H1 (cell line): ENCODE measurements at regions not wholly inside any gene's neighbourhood (a gene's known extent, or its start where the extent isn't known, plus 50 kb on each side); places are given as distances from the start of the nearest gene placed in this dataset.

ENCODE experiments used
- CTCF ChIA-PET: fragments of 300-600 bp; sonication (Branson Sonifier 250); formaldehyde crosslinking; loops from one replicate; lab custom pipeline; 2021; ENCODE audit not compliant: partially characterized antibody; lab: Charles Lee
- POLR2A ChIA-PET: fragments of 300-600 bp; sonication (Branson Sonifier 250); formaldehyde crosslinking; loops from one replicate; lab custom pipeline; 2021; ENCODE audit warnings: inconsistent platforms; ENCODE audit not compliant: partially characterized antibody; lab: Charles Lee
- DNase-seq, 2 experiments: peaks; one replicate each; pipeline versions ENCODE4 v3.0.0 to v3.0.0-alpha.2; 2010 to 2022; ENCODE audit warnings: low spot score in 2 of 2, low read depth in 1 of 2, mixed read lengths in 1 of 2
- FAIRE-seq: peaks from 2 replicates; lab custom pipeline; 2011; peaks lifted over from hg19 to GRCh38; lab: Jason Lieb, UNC
- H2AFZ ChIP-seq: 2 replicates; pipeline ENCODE4 v1.8.1; 2012; ENCODE audit warnings: low read length, inconsistent platforms
- H2AK5ac ChIP-seq: 2 replicates; pipeline ENCODE4 v1.6.1; 2013; ENCODE audit warnings: low read depth, low read length
- H2BK120ac ChIP-seq: replicated peaks from 2 replicates; pipeline ENCODE3; 2013; ENCODE audit warnings: low read depth, low read length, inconsistent platforms
- H2BK12ac ChIP-seq: 2 replicates; pipeline ENCODE4 v1.6.1; 2013; ENCODE audit warnings: low read depth, low read length
- H2BK15ac ChIP-seq: 2 replicates; pipeline ENCODE4 v1.6.1; 2013; ENCODE audit warnings: low read length
- H2BK20ac ChIP-seq: 2 replicates; pipeline ENCODE4 v1.6.1; 2013; ENCODE audit warnings: low read length
- H2BK5ac ChIP-seq: 2 replicates; pipeline ENCODE4 v1.6.1; 2013; ENCODE audit warnings: low read depth, low read length
- H3K14ac ChIP-seq: 2 replicates; pipeline ENCODE4 v1.6.1; 2013; ENCODE audit warnings: inconsistent platforms; ENCODE audit not compliant: insufficient read length
- H3K18ac ChIP-seq: 2 replicates; pipeline ENCODE4 v1.6.1; 2013; ENCODE audit warnings: low read length; ENCODE audit errors: extremely low read depth
- H3K23ac ChIP-seq: 2 replicates; pipeline ENCODE4 v1.6.1; 2013; ENCODE audit warnings: inconsistent platforms; ENCODE audit not compliant: insufficient read length
- H3K23me2 ChIP-seq: 2 replicates; pipeline ENCODE4 v1.6.1; 2013; ENCODE audit warnings: low read depth, low read length
- H3K27ac ChIP-seq: 2 replicates; pipeline ENCODE4 v1.6.1; 2011; ENCODE audit warnings: low read depth, low read length, inconsistent platforms
- H3K27me3 ChIP-seq, 4 experiments: replicated peaks in 1 of 4; 1 replicate in 1 of 4; 2 replicates in 3 of 4; pipeline versions ENCODE4 v1.6.1 to v1.8.1; 2011 to 2013; ENCODE audit warnings: low read length in 3 of 4, mild to moderate bottlenecking in 3 of 4, inconsistent platforms in 2 of 4, mixed read lengths in 2 of 4, moderate library complexity in 1 of 4; ENCODE audit not compliant: control insufficient read depth in 3 of 4, insufficient read depth in 3 of 4; ENCODE audit errors: extremely low read depth in 1 of 4
- H3K36me3 ChIP-seq, 4 experiments: 2 replicates each; pipeline versions ENCODE4 v1.6.1 to v1.8.1; 2011 to 2013; ENCODE audit warnings: mild to moderate bottlenecking in 4 of 4, low read length in 3 of 4, moderate library complexity in 2 of 4, control low read depth in 1 of 4, inconsistent platforms in 1 of 4; ENCODE audit not compliant: insufficient read depth in 4 of 4, control insufficient read depth in 2 of 4
- H3K4ac ChIP-seq: replicated peaks from 2 replicates; pipeline ENCODE3; 2013; ENCODE audit warnings: low read length, low read depth, mixed read lengths, inconsistent platforms; ENCODE audit not compliant: insufficient read length
- H3K4me1 ChIP-seq, 4 experiments: replicated peaks in 1 of 4; 1 replicate in 1 of 4; 2 replicates in 3 of 4; pipeline versions ENCODE4 v1.6.1 to v1.8.1; 2011 to 2013; ENCODE audit warnings: low read length in 3 of 4, inconsistent platforms in 2 of 4, mixed read lengths in 1 of 4; ENCODE audit not compliant: insufficient read depth in 4 of 4, control insufficient read depth in 3 of 4
- H3K4me2 ChIP-seq, 2 experiments: 2 replicates each; pipeline versions ENCODE4 v1.6.1 to v1.8.1; 2011 to 2013; ENCODE audit warnings: low read depth in 2 of 2, low read length in 2 of 2, control low read depth in 1 of 2, inconsistent platforms in 1 of 2, mild to moderate bottlenecking in 1 of 2; ENCODE audit not compliant: insufficient read depth in 1 of 2
- H3K4me3 ChIP-seq, 4 experiments: fragments of 200-600, 300-600 bp in 1 of 4; sonication (generic), shearing (Covaris generic), sonication (Bioruptor Twin) in 1 of 4; 2 replicates each; pipeline versions ENCODE4 v1.5.1 to v1.8.1; 2011 to 2016; ENCODE audit warnings: low read length in 4 of 4, low read depth in 3 of 4, control low read depth in 2 of 4, inconsistent platforms in 2 of 4, mild to moderate bottlenecking in 2 of 4, mixed read lengths in 1 of 4, moderate library complexity in 1 of 4; ENCODE audit not compliant: insufficient read depth in 2 of 4; ENCODE audit errors: extremely low read depth in 1 of 4
- H3K56ac ChIP-seq: replicated peaks from 2 replicates; pipeline ENCODE3; 2013; ENCODE audit warnings: low read depth, mild to moderate bottlenecking, mixed read lengths, low read length, inconsistent platforms; ENCODE audit not compliant: insufficient read length
- H3K79me1 ChIP-seq: 2 replicates; pipeline ENCODE4 v1.6.1; 2013; ENCODE audit warnings: low read depth, low read length, control low read depth
- H3K79me2 ChIP-seq, 2 experiments: 2 replicates each; pipeline versions ENCODE4 v1.6.1 to v1.8.1; 2012 to 2013; ENCODE audit warnings: low read length in 2 of 2, mild to moderate bottlenecking in 2 of 2, inconsistent platforms in 1 of 2; ENCODE audit not compliant: insufficient read depth in 2 of 2, control insufficient read depth in 1 of 2
- H3K9ac ChIP-seq, 4 experiments: replicated peaks in 1 of 4; 1 replicate in 1 of 4; 2 replicates in 3 of 4; pipeline versions ENCODE4 v1.6.1 to v1.8.1; 2011 to 2013; ENCODE audit warnings: low read depth in 3 of 4, low read length in 3 of 4, control low read depth in 2 of 4, mild to moderate bottlenecking in 2 of 4, moderate library complexity in 2 of 4, inconsistent platforms in 1 of 4; ENCODE audit errors: extremely low read depth in 1 of 4
- H3K9me3 ChIP-seq, 2 experiments: 2 replicates each; pipeline versions ENCODE4 v1.6.1 to v1.8.1; 2012 to 2013; ENCODE audit warnings: mild to moderate bottlenecking in 2 of 2, moderate library complexity in 2 of 2, control low read depth in 1 of 2, inconsistent platforms in 1 of 2, low read depth in 1 of 2, low read length in 1 of 2, mixed read lengths in 1 of 2; ENCODE audit not compliant: insufficient read depth in 2 of 2
- H4K20me1 ChIP-seq, 2 experiments: replicated peaks in 1 of 2; 2 replicates each; pipeline versions ENCODE3 to v1.8.1; 2011 to 2013; ENCODE audit warnings: inconsistent platforms in 2 of 2, low read length in 2 of 2, mild to moderate bottlenecking in 1 of 2; ENCODE audit not compliant: insufficient read depth in 2 of 2, control insufficient read depth in 1 of 2
- H4K5ac ChIP-seq: 2 replicates; pipeline ENCODE4 v1.6.1; 2013; ENCODE audit warnings: low read length, low read depth, mixed read lengths, inconsistent platforms; ENCODE audit not compliant: insufficient read length
- H4K8ac ChIP-seq: 2 replicates; pipeline ENCODE4 v1.8.0; 2013; ENCODE audit warnings: mild to moderate bottlenecking, moderate library complexity, low read length, inconsistent platforms; ENCODE audit not compliant: insufficient read depth; ENCODE audit errors: extremely low read depth
- H4K91ac ChIP-seq: replicated peaks from 2 replicates; pipeline ENCODE3; 2013; ENCODE audit warnings: low read length, mixed read lengths, inconsistent platforms; ENCODE audit not compliant: insufficient read length
- ATF3 ChIP-seq: IDR thresholded peaks from 2 replicates; pipeline ENCODE4 v1.6.1; 2011; ENCODE audit warnings: low read depth, mild to moderate bottlenecking, low read length; ENCODE audit not compliant: insufficient read depth
- BRCA1 ChIP-seq: IDR thresholded peaks from 2 replicates; pipeline ENCODE4 v1.6.1; 2012; ENCODE audit warnings: low read depth, low read length, improper control_type of control experiment
- GABPA ChIP-seq: IDR thresholded peaks from 2 replicates; pipeline ENCODE4 v1.6.1; 2011; ENCODE audit warnings: mild to moderate bottlenecking, low read length, moderate library complexity, borderline replicate concordance; ENCODE audit not compliant: insufficient read depth
- KDM1A ChIP-seq: fragments of 200-600, 300-600 bp; sonication (generic); IDR thresholded peaks from 2 replicates; pipeline ENCODE4 v1.7.1; 2016; ENCODE audit warnings: mild to moderate bottlenecking, low read length, borderline replicate concordance
- RFX5 ChIP-seq: IDR thresholded peaks from 2 replicates; pipeline ENCODE4 v1.6.1; 2011; ENCODE audit warnings: low read depth, low read length, improper control_type of control experiment, borderline replicate concordance
- USF2 ChIP-seq: IDR thresholded peaks from 2 replicates; pipeline ENCODE4 v1.6.1; 2011; ENCODE audit warnings: low read length, improper control_type of control experiment
- ZNF274 ChIP-seq: IDR thresholded peaks from 2 replicates; pipeline ENCODE4 v1.7.0; 2012; ENCODE audit warnings: low read length, borderline replicate concordance; ENCODE audit errors: extremely low read depth
- WGBS, 2 experiments: shearing (Covaris generic) in 1 of 2; methylation state at CpG; one replicate each; pipeline versions ENCODE4 v1.1.6 to v1.1.7; 2013 to 2015; ENCODE audit warnings: low lambda C conversion rate in 2 of 2, mixed read lengths in 2 of 2, inconsistent platforms in 1 of 2, low coverage in 1 of 2, missing lambda C conversion rate in 1 of 2; ENCODE audit not compliant: insufficient replicate concordance in 2 of 2, insufficient coverage in 1 of 2, insufficient read length in 1 of 2; ENCODE audit errors: extremely low coverage in 1 of 2, missing lambda C conversion rate in 1 of 2; 5-methylcytosine and 5-hydroxymethylcytosine counted together

GRCh38 chr12:59086126-59086525, 165.8 kb upstream of the LRIG3 start:
- H3K9ac ChIP-seq: no peak overlapping the region
- no peak overlapping the region for H3K18ac ChIP-seq
- H3K4me2 ChIP-seq: no peak overlapping the region
- no peak for DNase-seq
- H4K8ac ChIP-seq: no peak overlapping the region
- H3K4me1 ChIP-seq: peaks cover 0 to 6% (median 4%) of the 10 kb centered on the region in 4 experiments; a peak in 2 of 7 replicates
- no peak overlapping the region for H3K56ac ChIP-seq
- WGBS, 2 experiments: 82% methylated on average over 4 of the region's 4 CpGs; no CpG with 5 or more reads in 1 of the 2 experiments
- H2AFZ ChIP-seq: peak overlapping the region; percentile 59; the same call in 1 of the 2 replicates
- peaks cover 0 to 1% (median 0%) of the 10 kb centered on the region in 4 experiments; a peak in 1 of 7 replicates for H3K27me3 ChIP-seq
- ChIA-PET CTCF (interaction anchor here (0.7 to 1.3 kb wide), 4 partner anchors 20 to 749 kb away, joined by 3 to 5 read pairs (median 4); no protein-coding TSS in a partner anchor), POLR2A (no interaction called here)
- no peak overlapping the region for H2BK120ac ChIP-seq
- no peak overlapping the region for H2BK12ac ChIP-seq
- H4K91ac ChIP-seq: no peak overlapping the region
- no peak overlapping the region for H2AK5ac ChIP-seq
- no peak for FAIRE-seq
- no peaks in the 10 kb centered on the region for H3K36me3 ChIP-seq
- H3K23ac ChIP-seq: no peak overlapping the region
- no peak overlapping the region for H3K4ac ChIP-seq
- H2BK20ac ChIP-seq: no peak overlapping the region
- no peak overlapping the region for H3K14ac ChIP-seq
- H3K79me1 ChIP-seq: no peaks in the 10 kb centered on the region
- H4K5ac ChIP-seq: no peak overlapping the region
- H3K4me3 ChIP-seq: no peak overlapping the region
- no peaks in the 10 kb centered on the region for H3K9me3 ChIP-seq
- H3K23me2 ChIP-seq: no peaks in the 10 kb centered on the region
- H4K20me1 ChIP-seq: no peaks in the 10 kb centered on the region
- H3K79me2 ChIP-seq: no peaks in the 10 kb centered on the region
- H2BK5ac ChIP-seq: no peak overlapping the region
- no peak overlapping the region for H3K27ac ChIP-seq
- H2BK15ac ChIP-seq: no peak overlapping the region
- TF ChIP-seq ZNF274 (no peak), ATF3 (no peak), GABPA (no peak), KDM1A (no peak), USF2 (no peak), BRCA1 (no peak), RFX5 (no peak)
